SK-N-MC (cell line): ENCODE measurements at regions not wholly inside any gene's neighbourhood (a gene's known extent, or its start where the extent isn't known, plus 50 kb on each side); places are given as distances from the start of the nearest gene placed in this dataset.

Source experiments
- EZH2 ChIP-seq: fragments of 200-600 bp; sonication (generic); IDR thresholded peaks from one replicate; pipeline ENCODE4 v1.6.1; 2017; ENCODE audit warnings: antibody characterized with exemption
- FOXP2 ChIP-seq: optimal IDR thresholded peaks from 2 replicates; pipeline ENCODE3; 2011; ENCODE audit warnings: mild to moderate bottlenecking, moderate library complexity; ENCODE audit not compliant: insufficient read depth; ENCODE audit errors: extremely low read length, control extremely low read depth
- POLR2AphosphoS5 ChIP-seq: IDR thresholded peaks from 2 replicates; pipeline ENCODE4 v1.6.1; 2012; ENCODE audit warnings: mild to moderate bottlenecking, low read depth, low read length, borderline replicate concordance

DNA sequence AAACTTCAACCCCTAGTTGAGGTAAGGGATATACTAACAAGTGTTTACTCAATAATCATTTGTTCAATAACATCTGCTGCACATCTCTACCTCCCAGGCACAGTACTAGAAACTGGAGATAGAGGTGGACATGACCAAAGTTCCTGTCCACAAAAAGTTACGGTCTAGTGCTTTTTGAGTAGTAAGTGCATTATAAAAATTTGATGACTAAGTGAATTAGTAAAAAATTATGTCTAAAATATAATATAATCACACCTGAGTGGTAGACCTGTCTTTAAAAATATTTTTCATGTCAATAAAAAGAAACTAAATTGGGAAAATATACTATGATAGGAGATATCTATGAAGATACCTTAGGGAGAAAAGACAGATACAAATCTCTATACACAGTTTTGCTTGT, 121.5 kb upstream of the FHIT start:
- TF ChIP-seq EZH2 (no peak), POLR2AphosphoS5 (no peak), FOXP2 (no peak)
